ENCODE measurements at regions not wholly inside any gene's neighbourhood (a gene's known extent, or its start where the extent isn't known, plus 50 kb on each side); places are given as distances from the start of the nearest gene placed in this dataset.

- no peak for TF ChIP-seq POLR2A (IDR thresholded peaks at IDR 0.05)
- no peak for TF ChIP-seq CTCF (IDR thresholded peaks at IDR 0.05)
Measured at GRCh38 chr5:56507351-56507930, 274.3 kb upstream of the ANKRD55 start.

All from uterus (tissue), 2 donors.